ENCODE measurements at regions not wholly inside any gene's neighbourhood (a gene's known extent, or its start where the extent isn't known, plus 50 kb on each side); places are given as distances from the start of the nearest gene placed in this dataset.
A peak's percentile ranks its signal among the peaks of the same experiment; 100 is the strongest.

GRCh38 chr18:55884498-55884897 is 296.5 kb upstream of the TCF4 start:
- DNase-seq (ENCODE audit: low read depth), result no peak

- no peak for DNase-seq (ENCODE audit: low read depth)
Observed at GRCh38 chr18:55880617-55881016, 292.6 kb upstream of the TCF4 start.

- no peak for DNase-seq (ENCODE audit: low read depth)
Observed at GRCh38 chr18:55879331-55879730, 291.3 kb upstream of the TCF4 start.

- DNase-seq (ENCODE audit: low read depth), result no peak
Observed at GRCh38 chr18:55878224-55878623, 290.2 kb upstream of the TCF4 start.

- DNase-seq (ENCODE audit: low read depth), result no peak
Observed at GRCh38 chr18:55877321-55877720, 289.3 kb upstream of the TCF4 start.

- no peak for DNase-seq (ENCODE audit: low read depth)
Observed at GRCh38 chr18:55876254-55876653, 288.3 kb upstream of the TCF4 start.

- no peak for DNase-seq (ENCODE audit: low read depth)
Observed at GRCh38 chr18:55875371-55875901, 287.4 kb upstream of the TCF4 start.

GRCh38 chr18:55869556-55870501 is 281.8 kb upstream of the TCF4 start:
- no peak for DNase-seq (ENCODE audit: low read depth)

GRCh38 chr18:55868909-55869308 is 280.9 kb upstream of the TCF4 start:
- no peak for DNase-seq (ENCODE audit: low read depth)

- no peak for DNase-seq (ENCODE audit: low read depth)
Observed at GRCh38 chr18:55866886-55867285, 278.9 kb upstream of the TCF4 start.

- DNase-seq (ENCODE audit: low read depth), result no peak
Observed at GRCh38 chr18:55866006-55866405, 278.0 kb upstream of the TCF4 start.

- DNase-seq (ENCODE audit: low read depth), result no peak
Observed at GRCh38 chr18:55864281-55864680, 276.3 kb upstream of the TCF4 start.

- DNase-seq (ENCODE audit: low read depth), result peak; percentile 66
Observed at GRCh38 chr18:55863876-55864275, 275.9 kb upstream of the TCF4 start.

GRCh38 chr18:55863391-55863706 is 275.4 kb upstream of the TCF4 start:
- DNase-seq (ENCODE audit: low read depth), result no peak

GRCh38 chr18:55862693-55863390 is 274.9 kb upstream of the TCF4 start:
- DNase-seq (ENCODE audit: low read depth), result no peak

- DNase-seq (ENCODE audit: low read depth), result peak; percentile 53
Observed at GRCh38 chr18:55861266-55861665, 273.3 kb upstream of the TCF4 start.

- peak; percentile 66 for DNase-seq (ENCODE audit: low read depth)
Observed at GRCh38 chr18:55858661-55859515, 270.9 kb upstream of the TCF4 start.

- DNase-seq (ENCODE audit: low read depth), result no peak
Observed at GRCh38 chr18:55857956-55858355, 270.0 kb upstream of the TCF4 start.

GRCh38 chr18:55857409-55857808 is 269.4 kb upstream of the TCF4 start:
- no peak for DNase-seq (ENCODE audit: low read depth)

- no peak for DNase-seq (ENCODE audit: low read depth)
Observed at GRCh38 chr18:55856679-55857078, 268.7 kb upstream of the TCF4 start.

- peak; percentile 100 for DNase-seq (ENCODE audit: low read depth)
Observed at GRCh38 chr18:55856229-55856628, 268.2 kb upstream of the TCF4 start.

GRCh38 chr18:55853268-55853667 is 265.3 kb upstream of the TCF4 start:
- DNase-seq (ENCODE audit: low read depth), result no peak

All from M059J (cell line).